ENCODE measurements at regions not wholly inside any gene's neighbourhood (a gene's known extent, or its start where the extent isn't known, plus 50 kb on each side); places are given as distances from the start of the nearest gene placed in this dataset.

DNA sequence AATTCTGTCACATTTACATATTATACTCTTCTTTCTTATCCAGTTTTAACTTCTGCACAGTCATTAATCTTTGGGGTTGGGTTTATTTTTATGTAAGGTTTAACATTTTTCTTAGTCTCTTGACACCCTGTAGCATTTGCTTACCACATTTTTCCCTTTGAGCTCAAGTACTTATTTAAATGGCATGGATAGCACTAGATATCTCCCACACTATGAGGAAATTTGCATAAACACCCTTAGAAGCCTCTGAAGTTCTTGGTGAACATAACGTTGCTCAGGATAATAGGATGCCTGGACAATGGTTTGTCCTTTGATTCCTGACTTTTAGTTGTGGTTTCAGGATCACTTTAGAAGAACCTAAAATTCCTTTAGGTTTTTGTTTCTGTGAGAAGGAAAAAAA is 338.9 kb downstream of the PCDH17 start:
- Histone ChIP-seq H3K9me3 (ENCODE audit: low read length) (peaks cover 18% of the 10 kb centered on the region; the same call in 1 of the 2 replicates), H3K9me2 (replicated peaks; ENCODE audit: insufficient read depth, low read length) (no peaks in the 10 kb centered on the region), H3K4me2 (ENCODE audit: low read depth, low read length, poor library complexity, severe bottlenecking) (no peak overlapping the region), H2AFZ (ENCODE audit: low read length) (no peak overlapping the region), H3K4me1 (ENCODE audit: low read length) (no peaks in the 10 kb centered on the region), H3K4me3 (ENCODE audit: low read length) (no peak overlapping the region), H3K79me2 (ENCODE audit: low read length) (no peaks in the 10 kb centered on the region), H3K9ac (ENCODE audit: low read length) (no peak overlapping the region), H3K36me3 (ENCODE audit: insufficient read depth, low read length) (no peaks in the 10 kb centered on the region), H3K27ac (ENCODE audit: low read length) (no peak overlapping the region), H4K20me1 (ENCODE audit: insufficient read depth, low read depth, low read length) (no peaks in the 10 kb centered on the region), H3K27me3 (ENCODE audit: low read length) (no peaks in the 10 kb centered on the region)
- no peak for DNase-seq

DNA sequence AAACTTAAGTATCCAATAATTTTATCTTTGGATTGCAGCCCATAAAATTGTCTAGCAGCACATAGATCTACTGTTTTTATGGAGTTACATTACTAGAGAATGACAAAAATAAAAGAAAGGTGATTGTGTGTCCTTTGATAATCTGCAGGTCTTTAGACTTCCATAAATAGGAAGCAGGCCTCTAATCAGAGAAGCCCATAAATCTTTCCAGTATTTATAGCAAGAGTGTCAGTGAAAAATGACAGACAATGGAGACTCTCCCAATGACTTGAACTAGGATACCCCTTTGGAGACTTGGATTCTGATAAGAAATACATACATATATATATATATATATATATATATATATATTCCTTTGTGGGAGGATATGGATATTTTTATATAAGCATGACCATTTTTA is 351.2 kb downstream of the PCDH17 start:
- no peaks in the 10 kb centered on the region for H3K79me2 ChIP-seq (ENCODE audit: low read length)
- H4K20me1 ChIP-seq (ENCODE audit: insufficient read depth, low read depth, low read length), result no peaks in the 10 kb centered on the region
- no peaks in the 10 kb centered on the region for H3K36me3 ChIP-seq (ENCODE audit: insufficient read depth, low read length)
- H3K4me1 ChIP-seq (ENCODE audit: low read length), result no peaks in the 10 kb centered on the region
- no peak overlapping the region for H3K4me2 ChIP-seq (ENCODE audit: low read depth, low read length, poor library complexity, severe bottlenecking)
- no peak overlapping the region for H3K9ac ChIP-seq (ENCODE audit: low read length)
- H3K9me3 ChIP-seq (ENCODE audit: low read length), result peaks cover 33% of the 10 kb centered on the region
- no peak overlapping the region for H2AFZ ChIP-seq (ENCODE audit: low read length)
- DNase-seq, result no peak
- H3K27ac ChIP-seq (ENCODE audit: low read length), result no peak overlapping the region
- H3K9me2 ChIP-seq (replicated peaks; ENCODE audit: insufficient read depth, low read length), result no peaks in the 10 kb centered on the region
- H3K27me3 ChIP-seq (ENCODE audit: low read length), result no peaks in the 10 kb centered on the region
- H3K4me3 ChIP-seq (ENCODE audit: low read length), result no peak overlapping the region

DNA sequence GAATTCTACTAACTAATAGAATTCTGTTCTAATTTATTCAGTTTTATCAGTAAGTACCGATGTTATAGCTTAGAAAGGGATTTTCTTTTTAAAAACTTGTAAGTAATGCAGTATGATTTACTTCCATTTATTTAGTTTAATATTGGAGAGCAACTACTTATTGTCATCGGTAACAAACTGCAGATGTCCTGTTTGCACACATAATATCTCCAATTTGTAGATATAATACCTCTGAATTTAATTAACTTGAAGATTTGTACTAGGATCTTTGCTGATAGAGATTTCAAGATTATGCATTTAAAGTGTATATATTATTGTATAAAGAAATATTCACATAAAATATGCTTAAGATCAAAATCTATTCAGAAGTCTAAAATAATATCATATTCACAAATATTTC is 356.7 kb downstream of the PCDH17 start:
- no peaks in the 10 kb centered on the region for H3K27me3 ChIP-seq (ENCODE audit: low read length)
- no peak overlapping the region for H3K4me2 ChIP-seq (ENCODE audit: low read depth, low read length, poor library complexity, severe bottlenecking)
- H4K20me1 ChIP-seq (ENCODE audit: insufficient read depth, low read depth, low read length), result no peaks in the 10 kb centered on the region
- H3K9me3 ChIP-seq (ENCODE audit: low read length), result peaks cover 30% of the 10 kb centered on the region
- no peak overlapping the region for H3K27ac ChIP-seq (ENCODE audit: low read length)
- H3K4me1 ChIP-seq (ENCODE audit: low read length), result no peaks in the 10 kb centered on the region
- no peak for DNase-seq
- H3K36me3 ChIP-seq (ENCODE audit: insufficient read depth, low read length), result no peaks in the 10 kb centered on the region
- no peak overlapping the region for H2AFZ ChIP-seq (ENCODE audit: low read length)
- H3K79me2 ChIP-seq (ENCODE audit: low read length), result no peaks in the 10 kb centered on the region
- no peaks in the 10 kb centered on the region for H3K9me2 ChIP-seq (replicated peaks; ENCODE audit: insufficient read depth, low read length)
- H3K4me3 ChIP-seq (ENCODE audit: low read length), result no peak overlapping the region
- H3K9ac ChIP-seq (ENCODE audit: low read length), result no peak overlapping the region

DNA sequence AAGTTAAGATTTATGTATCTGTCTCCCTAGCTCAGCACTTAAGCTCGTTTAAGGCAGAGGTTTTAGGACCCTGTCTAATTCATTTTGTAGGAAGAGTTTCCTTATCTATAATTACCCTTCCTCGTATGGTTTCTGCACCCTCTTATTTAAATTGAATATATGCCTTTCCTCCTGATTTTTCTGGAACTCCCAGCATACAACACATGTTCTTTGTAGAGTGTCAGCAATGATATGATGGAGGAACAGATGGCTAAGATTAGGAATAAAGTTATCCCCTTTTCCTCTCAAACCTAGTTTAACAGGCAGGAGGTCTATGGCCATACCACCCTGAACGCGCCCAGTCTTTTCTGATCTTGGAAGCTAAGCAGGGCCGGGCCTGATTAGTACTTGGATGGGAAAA is 359.5 kb downstream of the PCDH17 start:
- Histone ChIP-seq H3K9me3 (ENCODE audit: low read length) (peaks cover 32% of the 10 kb centered on the region), H3K4me1 (ENCODE audit: low read length) (no peaks in the 10 kb centered on the region), H3K4me2 (ENCODE audit: low read depth, low read length, poor library complexity, severe bottlenecking) (no peak overlapping the region), H3K27ac (ENCODE audit: low read length) (no peak overlapping the region), H3K9me2 (replicated peaks; ENCODE audit: insufficient read depth, low read length) (no peaks in the 10 kb centered on the region), H3K79me2 (ENCODE audit: low read length) (no peaks in the 10 kb centered on the region), H3K36me3 (ENCODE audit: insufficient read depth, low read length) (no peaks in the 10 kb centered on the region), H3K9ac (ENCODE audit: low read length) (no peak overlapping the region), H3K27me3 (ENCODE audit: low read length) (no peaks in the 10 kb centered on the region), H2AFZ (ENCODE audit: low read length) (no peak overlapping the region), H4K20me1 (ENCODE audit: insufficient read depth, low read depth, low read length) (no peaks in the 10 kb centered on the region), H3K4me3 (ENCODE audit: low read length) (no peak overlapping the region)
- no peak for DNase-seq

DNA sequence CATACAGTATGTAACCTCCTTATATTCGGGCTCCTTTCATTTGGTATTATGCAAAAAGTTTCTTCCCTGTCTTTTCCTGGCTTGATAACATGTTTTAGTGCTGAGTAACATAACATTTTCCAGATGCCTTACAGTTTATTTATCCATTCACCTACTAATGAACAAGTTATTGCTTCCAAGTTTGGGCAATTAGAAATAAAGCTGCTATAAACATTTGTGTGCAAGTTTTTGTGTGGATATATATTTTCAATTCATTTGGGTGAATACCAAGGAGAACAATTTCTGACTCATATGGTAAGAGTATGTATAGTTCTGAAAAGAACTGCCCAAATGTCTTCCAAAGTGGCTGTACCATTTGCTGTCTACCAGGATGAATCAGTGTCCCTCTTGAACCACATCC is 360.9 kb downstream of the PCDH17 start:
- no peak overlapping the region for H2AFZ ChIP-seq (ENCODE audit: low read length)
- H4K20me1 ChIP-seq (ENCODE audit: insufficient read depth, low read depth, low read length), result no peaks in the 10 kb centered on the region
- peaks cover 26% of the 10 kb centered on the region for H3K9me3 ChIP-seq (ENCODE audit: low read length)
- no peak for DNase-seq
- H3K79me2 ChIP-seq (ENCODE audit: low read length), result no peaks in the 10 kb centered on the region
- H3K27ac ChIP-seq (ENCODE audit: low read length), result no peak overlapping the region
- H3K9me2 ChIP-seq (replicated peaks; ENCODE audit: insufficient read depth, low read length), result no peaks in the 10 kb centered on the region
- H3K36me3 ChIP-seq (ENCODE audit: insufficient read depth, low read length), result no peaks in the 10 kb centered on the region
- no peak overlapping the region for H3K4me3 ChIP-seq (ENCODE audit: low read length)
- no peak overlapping the region for H3K9ac ChIP-seq (ENCODE audit: low read length)
- no peaks in the 10 kb centered on the region for H3K4me1 ChIP-seq (ENCODE audit: low read length)
- no peak overlapping the region for H3K4me2 ChIP-seq (ENCODE audit: low read depth, low read length, poor library complexity, severe bottlenecking)
- H3K27me3 ChIP-seq (ENCODE audit: low read length), result no peaks in the 10 kb centered on the region

DNA sequence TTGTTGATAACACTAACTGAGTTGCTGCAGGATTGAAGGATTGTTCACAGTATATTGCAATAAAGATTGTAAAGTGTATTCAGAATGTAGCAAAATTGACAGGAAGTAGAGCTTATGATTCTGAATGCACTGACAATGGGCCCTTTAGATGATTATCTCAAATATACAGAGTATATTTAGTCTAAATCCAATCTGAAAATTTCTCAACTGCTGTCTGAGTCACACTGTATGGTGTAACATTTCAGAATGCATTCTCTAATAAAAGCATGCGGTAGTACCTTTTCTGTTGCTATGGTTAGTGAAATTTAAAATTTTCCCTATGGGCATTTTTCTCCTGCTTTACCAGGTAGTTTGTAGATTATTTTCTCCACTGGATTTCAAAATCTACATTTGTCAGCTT is 365.2 kb downstream of the PCDH17 start:
- no peak overlapping the region for H3K4me3 ChIP-seq (ENCODE audit: low read length)
- no peak overlapping the region for H3K4me2 ChIP-seq (ENCODE audit: low read depth, low read length, poor library complexity, severe bottlenecking)
- H3K36me3 ChIP-seq (ENCODE audit: insufficient read depth, low read length), result no peaks in the 10 kb centered on the region
- H3K9ac ChIP-seq (ENCODE audit: low read length), result no peak overlapping the region
- H3K79me2 ChIP-seq (ENCODE audit: low read length), result no peaks in the 10 kb centered on the region
- H3K9me3 ChIP-seq (ENCODE audit: low read length), result peaks cover 14% of the 10 kb centered on the region
- no peak for DNase-seq
- H3K27me3 ChIP-seq (ENCODE audit: low read length), result no peaks in the 10 kb centered on the region
- H3K4me1 ChIP-seq (ENCODE audit: low read length), result no peaks in the 10 kb centered on the region
- H3K9me2 ChIP-seq (replicated peaks; ENCODE audit: insufficient read depth, low read length), result no peaks in the 10 kb centered on the region
- H3K27ac ChIP-seq (ENCODE audit: low read length), result no peak overlapping the region
- H4K20me1 ChIP-seq (ENCODE audit: insufficient read depth, low read depth, low read length), result no peaks in the 10 kb centered on the region
- no peak overlapping the region for H2AFZ ChIP-seq (ENCODE audit: low read length)

DNA sequence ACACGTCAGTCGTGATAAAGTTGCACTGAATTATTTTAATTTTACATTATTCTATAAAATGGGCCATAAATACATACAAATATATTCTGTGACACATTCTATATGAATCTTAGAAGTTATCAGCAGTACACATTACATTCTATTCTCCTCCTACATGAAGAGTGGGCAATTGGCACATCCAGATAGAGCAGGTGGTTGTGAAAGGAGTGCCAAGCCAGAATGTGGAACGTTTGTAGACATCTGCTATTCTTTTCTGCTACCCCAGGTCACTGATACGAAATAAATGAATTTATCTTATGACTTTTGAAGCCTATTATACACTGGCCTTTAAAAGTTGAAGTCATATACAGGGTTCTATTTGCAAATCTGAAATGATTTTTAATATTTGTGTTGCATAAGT is 373.2 kb downstream of the PCDH17 start:
- no peaks in the 10 kb centered on the region for H3K9me2 ChIP-seq (replicated peaks; ENCODE audit: insufficient read depth, low read length)
- H3K36me3 ChIP-seq (ENCODE audit: insufficient read depth, low read length), result no peaks in the 10 kb centered on the region
- no peak overlapping the region for H3K4me3 ChIP-seq (ENCODE audit: low read length)
- no peaks in the 10 kb centered on the region for H3K27me3 ChIP-seq (ENCODE audit: low read length)
- DNase-seq, result no peak
- H3K9ac ChIP-seq (ENCODE audit: low read length), result no peak overlapping the region
- H4K20me1 ChIP-seq (ENCODE audit: insufficient read depth, low read depth, low read length), result no peaks in the 10 kb centered on the region
- H3K4me2 ChIP-seq (ENCODE audit: low read depth, low read length, poor library complexity, severe bottlenecking), result no peak overlapping the region
- H2AFZ ChIP-seq (ENCODE audit: low read length), result no peak overlapping the region
- H3K27ac ChIP-seq (ENCODE audit: low read length), result no peak overlapping the region
- H3K4me1 ChIP-seq (ENCODE audit: low read length), result no peaks in the 10 kb centered on the region
- peaks cover 20% of the 10 kb centered on the region for H3K9me3 ChIP-seq (ENCODE audit: low read length)
- H3K79me2 ChIP-seq (ENCODE audit: low read length), result no peaks in the 10 kb centered on the region

DNA sequence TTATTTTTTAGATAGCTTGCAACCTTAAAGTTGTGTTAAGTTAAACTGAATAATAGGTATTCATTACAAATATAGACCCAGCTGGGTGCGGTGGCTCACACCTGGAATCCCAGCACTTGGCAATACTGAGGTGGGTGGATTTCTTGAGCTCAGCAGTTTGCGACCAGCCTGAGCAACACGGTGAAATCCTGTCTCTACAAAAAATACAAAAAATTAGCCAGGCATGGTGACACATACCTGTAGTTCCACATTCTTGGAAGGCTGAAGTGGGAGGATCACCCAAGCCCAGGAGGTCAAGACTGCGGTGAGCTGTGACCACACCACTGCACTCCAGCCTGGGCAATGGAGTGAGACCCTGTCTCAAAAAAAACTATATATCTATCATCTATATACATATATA is 386.5 kb downstream of the PCDH17 start:
- Histone ChIP-seq H3K9me2 (replicated peaks; ENCODE audit: insufficient read depth, low read length) (no peaks in the 10 kb centered on the region), H3K27me3 (ENCODE audit: low read length) (no peaks in the 10 kb centered on the region), H4K20me1 (ENCODE audit: insufficient read depth, low read depth, low read length) (no peaks in the 10 kb centered on the region), H3K79me2 (ENCODE audit: low read length) (no peaks in the 10 kb centered on the region), H3K4me1 (ENCODE audit: low read length) (no peaks in the 10 kb centered on the region), H3K4me2 (ENCODE audit: low read depth, low read length, poor library complexity, severe bottlenecking) (no peak overlapping the region), H3K4me3 (ENCODE audit: low read length) (no peak overlapping the region), H3K9me3 (ENCODE audit: low read length) (peaks cover 33% of the 10 kb centered on the region), H3K27ac (ENCODE audit: low read length) (no peak overlapping the region), H2AFZ (ENCODE audit: low read length) (no peak overlapping the region), H3K36me3 (ENCODE audit: insufficient read depth, low read length) (no peaks in the 10 kb centered on the region), H3K9ac (ENCODE audit: low read length) (no peak overlapping the region)
- no peak for DNase-seq

DNA sequence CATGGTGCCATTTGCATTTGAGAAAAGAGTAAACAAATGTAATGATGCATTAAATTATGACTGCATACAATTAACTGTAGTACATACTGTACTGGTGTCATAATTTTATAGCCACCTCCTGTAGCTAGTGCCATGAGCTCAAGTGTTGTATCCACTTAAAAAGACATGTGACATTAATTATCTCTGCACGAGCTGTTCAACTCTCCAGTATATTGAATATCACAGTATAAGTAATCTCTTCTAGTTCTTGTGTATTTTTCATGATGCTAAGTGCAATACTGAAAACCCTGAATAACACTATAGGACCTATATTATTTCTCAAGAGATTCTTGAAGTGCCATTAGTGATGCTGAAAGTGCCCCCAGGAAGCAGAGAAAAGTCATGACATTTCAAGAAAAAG is 387.3 kb downstream of the PCDH17 start:
- Histone ChIP-seq H3K79me2 (ENCODE audit: low read length) (no peaks in the 10 kb centered on the region), H2AFZ (ENCODE audit: low read length) (no peak overlapping the region), H3K9ac (ENCODE audit: low read length) (no peak overlapping the region), H3K4me1 (ENCODE audit: low read length) (no peaks in the 10 kb centered on the region), H3K9me3 (ENCODE audit: low read length) (peaks cover 31% of the 10 kb centered on the region), H3K36me3 (ENCODE audit: insufficient read depth, low read length) (no peaks in the 10 kb centered on the region), H3K27me3 (ENCODE audit: low read length) (no peaks in the 10 kb centered on the region), H3K27ac (ENCODE audit: low read length) (no peak overlapping the region), H3K4me2 (ENCODE audit: low read depth, low read length, poor library complexity, severe bottlenecking) (no peak overlapping the region), H3K9me2 (replicated peaks; ENCODE audit: insufficient read depth, low read length) (no peaks in the 10 kb centered on the region), H4K20me1 (ENCODE audit: insufficient read depth, low read depth, low read length) (no peaks in the 10 kb centered on the region), H3K4me3 (ENCODE audit: low read length) (no peak overlapping the region)
- no peak for DNase-seq
